ENCODE measurements at regions not wholly inside any gene's neighbourhood (a gene's known extent, or its start where the extent isn't known, plus 50 kb on each side); places are given as distances from the start of the nearest gene placed in this dataset.

- DNase-seq (ENCODE audit: low read depth, low spot score) = no peak
- H3K4me3 Mint-ChIP-seq = no peak overlapping the region
- no peak overlapping the region for H3K27ac Mint-ChIP-seq (ENCODE audit: unreplicated experiment)
- no peaks in the 10 kb centered on the region for H3K9me3 Mint-ChIP-seq
- no peaks in the 10 kb centered on the region for H3K36me3 Mint-ChIP-seq (ENCODE audit: low read depth)
- TF ChIP-seq, protein P1, sequence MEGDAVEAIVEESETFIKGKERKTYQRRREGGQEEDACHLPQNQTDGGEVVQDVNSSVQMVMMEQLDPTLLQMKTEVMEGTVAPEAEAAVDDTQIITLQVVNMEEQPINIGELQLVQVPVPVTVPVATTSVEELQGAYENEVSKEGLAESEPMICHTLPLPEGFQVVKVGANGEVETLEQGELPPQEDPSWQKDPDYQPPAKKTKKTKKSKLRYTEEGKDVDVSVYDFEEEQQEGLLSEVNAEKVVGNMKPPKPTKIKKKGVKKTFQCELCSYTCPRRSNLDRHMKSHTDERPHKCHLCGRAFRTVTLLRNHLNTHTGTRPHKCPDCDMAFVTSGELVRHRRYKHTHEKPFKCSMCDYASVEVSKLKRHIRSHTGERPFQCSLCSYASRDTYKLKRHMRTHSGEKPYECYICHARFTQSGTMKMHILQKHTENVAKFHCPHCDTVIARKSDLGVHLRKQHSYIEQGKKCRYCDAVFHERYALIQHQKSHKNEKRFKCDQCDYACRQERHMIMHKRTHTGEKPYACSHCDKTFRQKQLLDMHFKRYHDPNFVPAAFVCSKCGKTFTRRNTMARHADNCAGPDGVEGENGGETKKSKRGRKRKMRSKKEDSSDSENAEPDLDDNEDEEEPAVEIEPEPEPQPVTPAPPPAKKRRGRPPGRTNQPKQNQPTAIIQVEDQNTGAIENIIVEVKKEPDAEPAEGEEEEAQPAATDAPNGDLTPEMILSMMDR (conservative IDR thresholded peaks at IDR 0.05) = no peak
- H3K4me1 Mint-ChIP-seq = no peaks in the 10 kb centered on the region
- no peaks in the 10 kb centered on the region for H3K27me3 Mint-ChIP-seq (ENCODE audit: low read depth)
Observed at GRCh38 chr11:105282658-105283057, 143.1 kb upstream of the CARD18 start.

- Mint-ChIP-seq H3K4me3 (no peak overlapping the region), H3K27ac (ENCODE audit: unreplicated experiment) (no peak overlapping the region), H3K27me3 (ENCODE audit: low read depth) (peaks cover 5% of the 10 kb centered on the region), H3K9me3 (no peaks in the 10 kb centered on the region), H3K4me1 (no peaks in the 10 kb centered on the region), H3K36me3 (ENCODE audit: low read depth) (no peaks in the 10 kb centered on the region)
- TF ChIP-seq, protein P1 (conservative IDR thresholded peaks at IDR 0.05) = no peak
- no peak for DNase-seq (ENCODE audit: low read depth, low spot score)
Observed at GRCh38 chr11:105274631-105275030, 135.1 kb upstream of the CARD18 start.

- TF ChIP-seq, protein P1 (conservative IDR thresholded peaks at IDR 0.05) = no peak
- Mint-ChIP-seq H3K4me1 (no peaks in the 10 kb centered on the region), H3K4me3 (no peak overlapping the region), H3K27ac (ENCODE audit: unreplicated experiment) (no peak overlapping the region), H3K27me3 (ENCODE audit: low read depth) (peaks cover 6% of the 10 kb centered on the region), H3K9me3 (no peaks in the 10 kb centered on the region), H3K36me3 (ENCODE audit: low read depth) (no peaks in the 10 kb centered on the region)
- no peak for DNase-seq (ENCODE audit: low read depth, low spot score)
Observed at GRCh38 chr11:105273660-105274280, 134.2 kb upstream of the CARD18 start.

- no peak overlapping the region for H3K27ac Mint-ChIP-seq (ENCODE audit: unreplicated experiment)
- H3K27me3 Mint-ChIP-seq (ENCODE audit: low read depth) = peaks cover 6% of the 10 kb centered on the region
- peaks cover 4% of the 10 kb centered on the region for H3K4me1 Mint-ChIP-seq
- no peak overlapping the region for H3K4me3 Mint-ChIP-seq
- no peaks in the 10 kb centered on the region for H3K36me3 Mint-ChIP-seq (ENCODE audit: low read depth)
- DNase-seq (ENCODE audit: low read depth, low spot score) = no peak
- TF ChIP-seq, protein P1 (conservative IDR thresholded peaks at IDR 0.05) = no peak
- no peaks in the 10 kb centered on the region for H3K9me3 Mint-ChIP-seq
Observed at GRCh38 chr11:105269862-105270261, 130.3 kb upstream of the CARD18 start.

DNA sequence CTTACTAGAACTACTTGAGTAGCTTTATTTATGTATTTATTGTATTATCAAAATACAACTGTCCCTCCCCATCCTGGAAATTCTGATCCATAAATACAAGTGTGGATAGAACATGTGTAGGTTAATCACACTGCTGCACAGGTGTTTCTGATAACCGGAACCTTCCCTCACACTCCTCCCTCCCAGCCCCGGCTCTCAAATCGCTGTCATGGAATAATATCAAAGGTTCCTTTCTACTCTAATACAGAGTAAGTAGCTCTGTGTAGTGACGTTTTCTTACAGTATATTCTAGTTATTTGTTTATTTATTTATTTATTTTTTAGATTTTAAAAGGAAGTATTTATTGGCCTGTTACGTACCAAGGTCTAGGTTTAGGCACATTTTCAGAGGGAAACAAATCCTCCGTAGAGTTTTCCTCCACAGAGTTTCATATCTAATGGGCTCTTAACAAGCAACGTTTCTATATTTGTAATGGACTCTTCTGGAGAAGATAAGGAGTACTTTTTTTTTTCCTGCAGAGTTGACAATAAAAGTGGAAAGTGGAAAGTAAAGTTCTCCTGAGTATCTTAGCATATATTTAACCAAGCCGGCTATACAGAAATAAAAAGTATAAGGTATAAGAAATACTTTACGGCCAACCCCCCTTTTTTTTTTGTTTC is 129.0 kb upstream of the CARD18 start:
- H3K36me3 Mint-ChIP-seq (ENCODE audit: low read depth) = no peaks in the 10 kb centered on the region
- no peak overlapping the region for H3K27ac Mint-ChIP-seq (ENCODE audit: unreplicated experiment)
- H3K9me3 Mint-ChIP-seq = no peaks in the 10 kb centered on the region
- TF ChIP-seq, protein P1 (conservative IDR thresholded peaks at IDR 0.05) = no peak
- no peak overlapping the region for H3K4me3 Mint-ChIP-seq
- no peak for DNase-seq (ENCODE audit: low read depth, low spot score)
- peaks cover 4% of the 10 kb centered on the region for H3K4me1 Mint-ChIP-seq
- H3K27me3 Mint-ChIP-seq (ENCODE audit: low read depth) = peaks cover 3% of the 10 kb centered on the region
